ENCODE measurements at regions not wholly inside any gene's neighbourhood (a gene's known extent, or its start where the extent isn't known, plus 50 kb on each side); places are given as distances from the start of the nearest gene placed in this dataset.
"Not testable (repeated sequence)": the region's sequence is repeated elsewhere in the genome, so short reads cannot be mapped to it uniquely, and the experiment has no call there.

DNA sequence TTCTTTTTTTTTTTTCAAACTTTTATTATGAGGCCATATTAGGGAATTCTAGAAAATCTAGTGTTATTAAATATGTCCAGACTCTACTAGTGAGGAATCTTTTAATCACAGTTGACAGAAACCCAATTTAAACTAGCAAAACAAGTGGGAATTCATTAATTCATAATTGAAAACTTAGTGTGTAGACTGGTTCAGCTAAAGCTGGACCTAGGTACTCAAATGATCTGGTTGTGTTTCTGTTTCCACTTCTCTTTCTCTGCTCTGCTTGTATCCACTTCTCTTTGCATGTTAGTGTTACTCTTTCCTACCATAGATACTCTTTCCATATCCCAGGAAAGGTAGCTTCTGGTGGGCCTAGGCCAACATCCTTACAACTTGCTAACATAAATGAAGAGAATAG, 81.2 kb upstream of the HIVEP3 start:
- DNase-seq (ENCODE audit: missing footprints), result no peak
- intact Hi-C loops (cut with DNase I), result no loop called here

DNA sequence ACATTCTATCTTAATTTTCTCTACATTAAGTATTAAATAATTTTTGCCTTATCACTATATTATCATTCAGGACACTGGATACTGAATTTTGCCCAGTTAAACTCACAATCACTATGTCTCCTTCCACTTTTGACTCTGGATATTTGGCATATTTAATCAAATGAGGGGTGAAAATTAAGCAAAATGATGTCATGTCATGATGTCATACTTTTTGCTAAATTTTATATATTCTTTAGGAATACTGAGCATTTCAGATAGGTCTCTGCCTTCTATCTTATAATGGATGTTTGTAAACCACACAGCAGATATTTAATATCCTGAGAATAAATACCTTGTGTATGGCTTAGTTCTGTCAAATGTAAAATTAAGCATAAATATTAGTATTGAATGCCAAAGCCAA, 79.5 kb upstream of the HIVEP3 start:
- DNase-seq (ENCODE audit: missing footprints) (no peak), ATAC-seq (no peak)
- intact Hi-C loops (cut with DNase I), result no loop called here

More for the DNA sequence above, 81.2 kb upstream of the HIVEP3 start:
- ATAC-seq, result no peak

DNA sequence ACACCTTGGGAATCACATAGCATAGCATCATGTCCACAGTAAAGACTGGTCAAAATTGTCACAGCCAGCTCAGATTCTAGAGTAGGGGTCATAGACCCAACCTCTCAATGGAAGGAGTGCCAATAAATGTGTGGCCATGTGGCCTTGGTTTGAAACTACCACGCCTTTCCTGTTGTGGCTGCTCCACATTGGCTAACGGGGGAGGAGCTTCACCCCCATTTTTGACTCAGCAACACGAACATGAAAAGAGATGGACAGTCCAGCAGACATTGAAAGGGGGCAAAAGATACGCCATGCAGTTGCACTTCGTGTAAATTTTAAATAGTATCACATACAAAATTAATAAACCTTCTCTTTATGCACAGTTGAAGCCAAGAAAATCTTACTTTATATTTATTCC, 78.4 kb upstream of the HIVEP3 start:
- DNase-seq (ENCODE audit: missing footprints) (no peak), ATAC-seq (no peak)
- intact Hi-C loops (cut with DNase I), result no loop called here

DNA sequence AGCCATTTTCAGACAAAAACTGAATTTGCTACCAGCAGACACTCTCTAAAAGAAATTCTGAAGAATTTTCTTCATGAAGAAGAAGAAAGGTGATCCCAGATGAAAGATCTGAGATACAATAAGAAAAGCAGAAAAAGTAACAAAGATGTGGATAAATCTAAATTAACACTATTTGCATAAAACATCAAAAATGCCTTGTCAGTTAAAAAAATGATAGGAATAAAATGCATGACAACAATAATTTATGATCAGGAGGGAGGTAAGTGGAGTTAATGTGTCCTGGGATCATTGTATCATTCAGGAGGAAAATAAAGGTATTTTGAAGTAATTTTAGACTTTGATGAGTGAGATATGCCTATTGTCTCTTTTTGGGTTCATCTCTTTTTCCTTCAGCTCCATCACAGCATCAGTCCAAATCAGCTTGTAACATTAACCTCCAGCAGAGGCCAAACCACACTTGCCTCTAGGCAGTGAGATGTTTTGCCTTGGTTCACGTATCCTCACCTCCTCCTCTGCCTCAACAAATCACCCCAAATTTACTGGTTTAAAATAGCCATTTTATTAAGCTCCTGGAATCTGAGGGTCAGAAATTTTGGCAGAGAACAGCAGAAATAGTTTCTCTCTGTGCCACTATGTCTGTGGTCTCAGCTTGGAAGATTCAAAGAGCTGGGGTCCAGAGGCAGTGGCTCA, 76.9 kb upstream of the HIVEP3 start:
- ATAC-seq, result no peak
- no peak for DNase-seq (ENCODE audit: missing footprints)
- intact Hi-C loops (cut with DNase I), result no loop called here

DNA sequence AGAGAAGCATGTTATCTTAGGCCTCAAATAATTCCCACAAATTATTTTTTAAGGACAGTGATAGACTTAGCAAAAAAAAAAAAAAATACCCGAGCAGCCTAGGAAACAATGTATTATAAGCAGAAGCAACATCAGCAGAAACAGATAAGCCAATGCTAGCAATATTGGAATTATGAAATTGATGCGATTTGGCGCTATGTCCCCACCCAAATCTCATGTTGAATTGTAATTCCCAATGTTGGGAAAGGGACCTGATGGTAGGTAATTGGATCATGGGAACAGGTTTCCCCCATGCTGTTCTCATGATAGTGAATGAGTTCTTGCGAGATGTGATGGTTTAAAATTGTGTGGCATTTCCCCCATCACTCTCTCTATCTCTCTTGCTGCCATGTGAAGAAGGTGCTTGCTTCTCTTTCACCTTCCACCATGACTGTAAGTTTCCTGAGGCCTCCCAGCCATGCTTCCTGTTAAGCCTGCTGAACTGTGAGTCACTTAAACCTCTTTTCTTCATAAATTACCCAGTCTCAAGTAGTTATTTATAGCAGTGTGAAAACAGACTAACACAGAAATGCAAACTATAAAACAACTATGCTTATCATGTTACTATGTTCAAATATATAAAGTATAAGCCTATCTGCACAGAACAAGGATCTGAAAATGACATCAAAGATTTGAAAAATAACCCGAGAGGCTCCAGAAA, 75.6 kb upstream of the HIVEP3 start:
- intact Hi-C loops (cut with DNase I), result no loop called here
- DNase-seq (ENCODE audit: missing footprints), result no peak
- ATAC-seq, result no peak

DNA sequence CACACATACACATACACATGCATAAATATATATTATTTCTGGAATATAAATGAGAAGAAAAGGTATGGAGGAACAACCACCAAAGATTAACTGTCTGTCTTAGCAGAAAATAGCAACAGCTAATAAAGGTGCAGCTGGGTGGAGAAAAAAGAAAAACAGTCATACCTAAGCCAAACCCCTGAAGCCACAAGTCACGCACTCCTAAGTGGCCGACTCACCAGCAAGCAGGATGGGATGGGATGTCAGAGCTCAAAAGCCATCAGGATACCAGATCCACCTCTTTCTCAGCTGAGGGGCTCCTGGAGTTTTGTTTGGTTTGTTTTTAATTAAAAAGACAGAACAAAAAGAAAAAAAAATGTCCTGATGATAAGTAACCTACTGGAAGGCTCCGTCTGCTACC, 64.7 kb upstream of the HIVEP3 start:
- intact Hi-C loops (cut with DNase I), result no loop called here
- ATAC-seq (no peak), DNase-seq (ENCODE audit: missing footprints) (no peak)

DNA sequence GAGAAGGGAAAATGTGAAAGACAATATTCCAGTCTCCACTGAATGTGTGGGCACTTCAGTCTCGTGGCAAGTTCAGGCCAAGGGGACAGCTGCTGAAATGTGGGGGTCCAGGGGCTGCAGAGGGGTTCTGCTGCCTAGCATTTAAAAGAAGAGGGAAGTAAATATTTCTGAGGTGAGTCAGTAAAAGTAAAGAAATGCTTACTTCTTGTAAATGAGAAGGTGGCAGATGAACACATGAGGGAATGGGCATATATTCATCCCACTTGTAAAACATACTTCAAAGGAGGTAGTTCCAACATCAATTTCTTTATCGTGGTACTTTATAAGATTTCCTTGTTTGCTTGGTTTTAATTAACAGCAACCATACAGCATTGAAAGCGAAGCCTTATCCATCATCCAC, 63.1 kb upstream of the HIVEP3 start:
- DNase-seq (ENCODE audit: missing footprints), result no peak
- intact Hi-C loops (cut with DNase I), result no loop called here
- no peak for ATAC-seq

DNA sequence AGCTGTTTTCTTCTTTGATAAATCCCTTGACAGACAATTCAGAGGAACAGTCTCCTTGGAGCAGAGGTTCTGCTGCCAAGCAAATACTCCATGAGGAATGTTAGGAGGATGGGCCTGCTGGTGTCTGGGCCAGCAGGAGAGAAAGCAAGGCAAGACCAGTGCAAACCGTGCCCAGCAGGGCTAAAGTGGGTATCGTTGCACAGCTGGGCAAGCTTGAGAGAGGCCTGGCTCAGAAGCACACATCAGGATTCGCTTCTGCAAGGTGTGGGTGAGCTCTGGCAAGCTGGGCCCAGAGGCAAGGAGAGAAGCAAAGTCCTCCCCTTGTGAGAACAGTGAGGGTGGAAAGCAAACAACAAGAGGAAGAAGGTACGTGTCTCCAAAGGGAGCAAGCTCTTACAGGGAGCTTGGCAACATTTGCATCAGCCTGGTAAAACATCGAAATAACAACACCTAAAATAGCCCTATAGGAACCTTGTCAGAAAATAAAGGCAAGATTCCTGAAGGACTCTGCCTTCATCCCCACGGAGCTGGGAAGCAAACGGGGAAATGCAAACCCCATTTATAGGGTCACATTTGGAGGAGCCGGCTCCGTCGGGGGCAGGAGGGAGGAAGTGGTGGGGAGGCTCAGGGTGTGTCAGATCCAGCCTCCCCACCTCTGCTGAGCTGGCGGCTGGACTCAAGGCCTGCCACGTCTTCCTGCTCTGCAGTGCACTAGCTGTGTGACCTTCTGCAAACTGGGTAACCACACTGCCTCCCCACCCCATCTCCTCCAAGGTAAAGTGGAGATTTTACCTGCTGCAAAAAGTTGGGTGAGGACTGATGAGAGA, 62.3 kb upstream of the HIVEP3 start:
- no peak for DNase-seq (ENCODE audit: missing footprints)
- intact Hi-C loops (cut with DNase I), result no loop called here
- peak; percentile 44 for ATAC-seq

DNA sequence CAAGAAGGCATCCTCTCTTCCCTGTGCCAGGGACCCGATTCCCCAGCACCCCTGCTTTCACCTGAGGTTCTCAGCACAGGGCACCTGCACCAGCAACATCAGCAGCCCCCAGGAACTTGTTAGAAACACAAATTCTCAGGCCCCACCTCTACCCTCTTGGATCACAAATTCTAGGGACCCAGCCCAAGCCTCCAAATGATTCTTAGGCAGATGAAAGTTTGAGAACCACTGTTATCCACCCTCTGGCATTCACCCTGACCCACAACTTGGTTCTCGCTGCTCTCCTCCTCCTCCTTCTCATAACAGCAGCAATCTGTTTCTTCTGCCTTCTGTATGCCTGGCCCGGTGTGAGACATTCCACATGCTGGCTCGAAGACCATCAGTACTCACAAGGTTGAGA, 60.3 kb upstream of the HIVEP3 start:
- DNase-seq (ENCODE audit: missing footprints) (no peak), ATAC-seq (no peak)
- intact Hi-C loops (cut with DNase I), result no loop called here

DNA sequence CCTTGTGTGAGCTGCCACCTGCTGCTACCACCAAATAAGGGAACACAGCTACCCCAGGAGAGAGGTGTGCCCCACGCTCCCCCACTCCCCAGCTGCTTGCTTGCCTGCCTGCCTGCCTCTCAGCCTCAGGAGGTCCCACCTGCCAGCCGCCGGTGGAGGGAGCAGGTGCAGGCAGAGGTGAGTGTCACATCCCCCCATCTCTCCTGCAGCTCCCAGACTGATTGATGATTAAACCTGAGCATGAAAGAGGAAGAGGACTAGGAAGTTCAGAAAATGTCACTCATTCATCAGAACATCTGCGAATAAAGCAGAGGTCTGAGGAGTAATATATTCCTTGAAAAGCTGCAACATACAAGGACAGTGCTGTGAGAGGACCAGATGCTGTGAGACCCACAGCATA, 58.6 kb upstream of the HIVEP3 start:
- ATAC-seq, result no peak
- intact Hi-C loops (cut with DNase I), result no loop called here
- no peak for DNase-seq (ENCODE audit: missing footprints)

DNA sequence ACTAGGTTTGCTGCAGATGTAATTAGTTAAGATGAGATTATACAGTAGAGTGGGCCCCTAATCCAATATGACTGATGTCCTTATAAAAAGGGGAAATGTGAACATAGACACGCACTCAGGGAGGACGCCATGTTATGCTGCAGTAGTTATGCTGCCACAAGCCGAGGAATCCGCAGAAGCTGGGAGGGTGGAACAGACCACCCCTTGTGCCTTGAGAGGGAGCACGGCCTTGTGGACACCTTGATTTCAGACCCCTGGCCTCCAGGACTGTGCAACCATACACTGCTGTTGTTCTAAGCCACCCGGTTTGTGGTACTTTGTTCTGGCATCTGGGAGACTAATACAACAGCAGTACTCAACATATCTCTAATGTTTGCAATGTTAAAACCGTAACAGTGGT, 57.9 kb upstream of the HIVEP3 start:
- DNase-seq (ENCODE audit: missing footprints) (no peak), ATAC-seq (no peak)
- intact Hi-C loops (cut with DNase I), result no loop called here

DNA sequence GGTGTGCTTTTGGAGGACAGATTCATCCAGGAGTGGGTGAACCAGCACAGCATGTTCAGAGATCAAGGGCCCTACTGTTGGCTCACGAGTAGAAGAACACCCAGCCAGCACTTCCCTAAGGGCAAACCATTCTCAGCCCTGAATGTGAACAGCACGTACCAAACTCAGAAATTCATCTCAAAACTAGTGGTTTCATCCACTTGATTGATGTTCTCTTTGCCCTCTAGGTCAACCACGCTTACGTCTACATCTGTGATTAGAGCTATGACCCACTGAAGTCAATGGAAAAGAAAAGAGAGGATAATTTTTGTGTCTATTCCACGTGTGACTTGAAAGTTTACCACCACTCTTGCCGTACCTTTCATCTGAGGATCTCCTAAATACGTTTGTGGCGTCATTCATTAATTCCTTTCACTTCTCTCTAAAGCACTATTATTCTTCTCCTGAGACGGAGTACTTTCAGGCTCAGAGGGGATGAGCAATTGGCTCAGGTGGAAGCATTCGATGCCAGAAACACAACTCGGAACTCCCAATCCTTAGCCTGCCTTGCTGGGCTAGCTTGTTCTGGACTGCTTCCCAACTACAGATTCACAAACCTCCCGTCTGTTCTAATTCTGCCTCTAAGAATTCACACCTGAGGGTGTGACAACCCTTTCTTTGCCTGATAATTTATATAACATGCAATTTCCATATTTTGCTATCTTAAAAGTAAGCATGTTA, 57.3 kb upstream of the HIVEP3 start:
- ATAC-seq, result no peak
- no peak for DNase-seq (ENCODE audit: missing footprints)
- intact Hi-C loops (cut with DNase I), result no loop called here

DNA sequence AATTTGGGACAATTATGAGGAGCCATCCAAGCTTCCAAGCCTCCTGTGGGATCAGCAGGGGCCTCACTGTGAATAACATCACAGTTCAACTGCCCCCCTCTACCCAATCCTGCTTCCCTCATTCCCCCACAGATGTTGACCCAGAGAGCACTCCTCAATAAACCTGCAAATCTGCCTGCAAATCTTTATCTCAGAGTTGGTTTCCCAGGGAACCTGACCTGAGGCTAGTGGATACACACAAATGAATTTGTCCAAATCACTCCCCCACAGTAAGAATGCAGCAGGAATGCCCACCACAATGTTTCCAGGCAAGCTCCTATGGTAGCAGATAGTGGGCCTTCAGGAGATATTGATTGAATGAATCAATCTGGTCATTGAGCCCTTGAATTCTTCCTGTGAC, 56.4 kb upstream of the HIVEP3 start:
- intact Hi-C loops (cut with DNase I), result no loop called here
- ATAC-seq, result no peak
- DNase-seq (ENCODE audit: missing footprints), result no peak

DNA sequence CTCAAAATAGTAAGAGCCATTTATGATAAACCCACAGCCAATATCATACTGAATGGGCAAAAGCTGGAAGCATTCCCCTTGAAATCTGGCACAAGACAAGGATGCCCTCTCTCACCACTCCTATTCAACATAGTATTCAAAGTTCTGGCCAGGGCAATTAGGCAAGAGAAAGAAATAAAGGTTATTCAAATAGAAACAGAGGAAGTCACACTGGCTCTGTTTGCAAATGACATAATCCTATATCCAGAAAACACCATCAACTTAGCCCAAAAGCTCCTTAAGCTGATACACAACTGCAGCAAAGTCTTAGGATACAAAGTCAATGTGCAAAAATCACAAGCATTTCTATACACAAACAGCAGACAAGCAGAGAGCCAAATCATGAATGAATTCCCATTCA, 49.8 kb upstream of the HIVEP3 start:
- DNase-seq (ENCODE audit: missing footprints); ATAC-seq; intact Hi-C loops (cut with DNase I): not testable (repeated sequence)
